Activated CD4-positive, alpha-beta T cell treated with anti-CD3 and anti-CD28 coated beads for 36 hours (primary cell): ENCODE measurements at regions not wholly inside any gene's neighbourhood (a gene's known extent, or its start where the extent isn't known, plus 50 kb on each side); places are given as distances from the start of the nearest gene placed in this dataset.

Source experiments
- ATAC-seq: fragments of 200-7000 bp; cut with Tn5 transposase; one replicate; pipeline ENCODE4 v1.10.0; 2021; ENCODE audit warnings: mild to moderate bottlenecking, moderate library complexity
- CTCF ChIA-PET: fragments of 350-600 bp; sonication (Branson Sonifier 250); formaldehyde crosslinking; loops from one replicate; lab custom pipeline; 2021; ENCODE audit warnings: antibody characterized with exemption; lab: Charles Lee
- POLR2A ChIA-PET: fragments of 350-600 bp; sonication (Branson Sonifier 250); formaldehyde crosslinking; loops from one replicate; lab custom pipeline; 2021; ENCODE audit warnings: antibody characterized with exemption, inconsistent platforms; lab: Charles Lee
- DNase-seq: peaks from one replicate; pipeline ENCODE4 v3.0.0-alpha.2; 2020
- H3K27ac Mint-ChIP-seq: one replicate; pipeline ENCODE4 v1.8.0; 2021; ENCODE audit warnings: mixed read lengths
- H3K27me3 Mint-ChIP-seq: one replicate; pipeline ENCODE4 v1.8.0; 2021; ENCODE audit warnings: mixed read lengths
- H3K36me3 Mint-ChIP-seq: one replicate; pipeline ENCODE4 v1.8.0; 2021; ENCODE audit warnings: low read depth, mixed read lengths
- H3K4me1 Mint-ChIP-seq: one replicate; pipeline ENCODE4 v1.8.0; 2021; ENCODE audit warnings: mixed read lengths
- H3K4me3 Mint-ChIP-seq: one replicate; pipeline ENCODE4 v1.8.0; 2021; ENCODE audit warnings: mild to moderate bottlenecking, moderate library complexity, mixed read lengths
- H3K9me3 Mint-ChIP-seq: one replicate; pipeline ENCODE4 v1.8.0; 2021; ENCODE audit warnings: low read depth, mixed read lengths
- intact Hi-C, 2 experiments: fragments of 100-400 bp; cut with DNase I in 1 of 2; cut with micrococcal nuclease in 1 of 2; formaldehyde crosslinking; loops; one replicate each; pipeline versions ENCODE4 v1.14.2 to v1.15.1; 2022 to 2024; cut with DNase I, micrococcal nuclease

DNA sequence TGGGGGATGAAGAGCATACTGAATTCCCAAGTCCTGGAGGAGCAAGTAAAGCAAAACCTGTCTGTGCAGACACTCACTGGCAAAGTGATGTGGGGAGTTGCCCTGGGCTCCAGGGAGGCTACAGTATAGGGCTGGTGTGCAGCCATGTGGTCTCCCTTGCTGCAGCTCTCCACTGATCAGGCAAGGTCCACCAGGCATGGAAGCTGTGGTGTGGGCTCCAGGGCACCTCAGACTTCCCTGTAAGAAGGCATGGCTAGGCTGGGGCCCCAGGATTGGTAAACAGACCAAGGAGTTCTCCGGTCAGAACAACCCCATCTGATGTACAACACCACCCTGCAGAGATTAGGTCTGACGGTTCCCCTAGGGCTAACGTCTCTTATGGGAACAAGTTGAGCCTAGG is 241.9 kb upstream of the NDST4 start:
- Mint-ChIP-seq H3K4me1 (no peaks in the 10 kb centered on the region), H3K27me3 (no peaks in the 10 kb centered on the region), H3K9me3 (peaks cover 16% of the 10 kb centered on the region), H3K27ac (no peak overlapping the region), H3K4me3 (no peak overlapping the region), H3K36me3 (peaks cover 3% of the 10 kb centered on the region)
- intact Hi-C loops = no loop called here
- DNase-seq (no peak), ATAC-seq (no peak)
- ChIA-PET CTCF (no interaction called here), POLR2A (no interaction called here)

GRCh38 chr4:115353370-115353769 is 239.9 kb upstream of the NDST4 start:
- Mint-ChIP-seq H3K27me3 (no peaks in the 10 kb centered on the region), H3K36me3 (peaks cover 3% of the 10 kb centered on the region), H3K9me3 (peaks cover 16% of the 10 kb centered on the region), H3K27ac (no peak overlapping the region), H3K4me3 (no peak overlapping the region), H3K4me1 (no peaks in the 10 kb centered on the region)
- DNase-seq = no peak
- ChIA-PET POLR2A (no interaction called here), CTCF (no interaction called here)
- intact Hi-C loops = no loop called here
- no peak for ATAC-seq

GRCh38 chr4:115343171-115343570 is 229.8 kb upstream of the NDST4 start:
- no peak overlapping the region for H3K4me3 Mint-ChIP-seq
- intact Hi-C loops = no loop called here
- H3K9me3 Mint-ChIP-seq = no peaks in the 10 kb centered on the region
- CTCF ChIA-PET = no interaction called here
- H3K36me3 Mint-ChIP-seq = no peaks in the 10 kb centered on the region
- DNase-seq (no peak), ATAC-seq (no peak)
- no peaks in the 10 kb centered on the region for H3K4me1 Mint-ChIP-seq
- H3K27ac Mint-ChIP-seq = no peak overlapping the region
- POLR2A ChIA-PET = no interaction called here
- H3K27me3 Mint-ChIP-seq = no peaks in the 10 kb centered on the region

- Mint-ChIP-seq H3K27ac (no peak overlapping the region), H3K27me3 (no peaks in the 10 kb centered on the region), H3K36me3 (no peaks in the 10 kb centered on the region), H3K4me3 (no peak overlapping the region), H3K4me1 (no peaks in the 10 kb centered on the region), H3K9me3 (no peaks in the 10 kb centered on the region)
- ChIA-PET POLR2A (interaction anchor here (0.7 kb wide), 1 partner anchor 425 kb away, joined by 3 read pairs; no protein-coding TSS in a partner anchor), CTCF (no interaction called here)
- ATAC-seq (no peak), DNase-seq (no peak)
- intact Hi-C loops = no loop called here
These were observed 221.5 kb upstream of the NDST4 start for GRCh38 chr4:115334736-115335411.

GRCh38 chr4:115332078-115332477 is 218.7 kb upstream of the NDST4 start:
- Mint-ChIP-seq H3K4me3 (no peak overlapping the region), H3K27me3 (no peaks in the 10 kb centered on the region), H3K4me1 (no peaks in the 10 kb centered on the region), H3K36me3 (no peaks in the 10 kb centered on the region), H3K27ac (no peak overlapping the region), H3K9me3 (no peaks in the 10 kb centered on the region)
- ATAC-seq (no peak), DNase-seq (no peak)
- intact Hi-C loops = no loop called here
- POLR2A ChIA-PET = no interaction called here
- CTCF ChIA-PET = no interaction called here

GRCh38 chr4:115331241-115331640 is 217.8 kb upstream of the NDST4 start:
- H3K27ac Mint-ChIP-seq = no peak overlapping the region
- no peak overlapping the region for H3K4me3 Mint-ChIP-seq
- H3K36me3 Mint-ChIP-seq = no peaks in the 10 kb centered on the region
- no peak for ATAC-seq
- intact Hi-C loops = no loop called here
- H3K27me3 Mint-ChIP-seq = no peaks in the 10 kb centered on the region
- H3K4me1 Mint-ChIP-seq = no peaks in the 10 kb centered on the region
- ChIA-PET CTCF (no interaction called here), POLR2A (no interaction called here)
- H3K9me3 Mint-ChIP-seq = no peaks in the 10 kb centered on the region
- DNase-seq = no peak

GRCh38 chr4:115325836-115326235 is 212.4 kb upstream of the NDST4 start:
- Mint-ChIP-seq H3K9me3 (no peaks in the 10 kb centered on the region), H3K36me3 (no peaks in the 10 kb centered on the region), H3K27me3 (no peaks in the 10 kb centered on the region), H3K27ac (no peak overlapping the region), H3K4me3 (no peak overlapping the region), H3K4me1 (no peaks in the 10 kb centered on the region)
- intact Hi-C loops = no loop called here
- ChIA-PET POLR2A (no interaction called here), CTCF (no interaction called here)
- ATAC-seq = no peak
- DNase-seq = no peak

DNA sequence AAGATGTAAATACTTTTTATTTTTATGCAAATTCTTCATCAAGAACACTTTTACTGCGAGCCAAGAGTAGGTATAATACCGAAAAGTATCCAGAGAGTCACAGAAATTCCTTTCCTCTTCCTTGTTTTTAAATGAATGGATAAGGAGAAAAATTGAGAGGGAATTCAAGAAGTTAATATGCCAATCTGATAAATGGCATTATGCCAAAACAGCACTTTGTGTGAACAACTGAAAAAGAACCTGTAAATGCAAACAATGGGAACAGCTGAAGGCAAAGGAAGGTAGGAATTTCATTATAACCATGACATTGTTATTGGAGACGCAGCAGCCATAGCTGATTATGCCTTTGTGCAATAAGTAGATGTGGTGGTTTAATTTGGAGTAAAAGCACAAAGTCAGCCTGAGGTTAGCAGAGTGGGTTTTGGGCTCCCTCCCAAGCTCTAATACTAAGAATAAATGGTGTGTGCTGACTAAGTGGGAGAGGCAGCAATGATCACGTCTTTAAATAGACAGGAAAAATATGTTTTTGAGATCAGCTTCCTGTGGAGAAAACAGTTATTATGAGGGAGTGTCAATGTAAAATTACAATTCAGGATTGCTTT is 209.8 kb upstream of the NDST4 start:
- Mint-ChIP-seq H3K36me3 (no peaks in the 10 kb centered on the region), H3K9me3 (no peaks in the 10 kb centered on the region), H3K4me3 (no peak overlapping the region), H3K27me3 (no peaks in the 10 kb centered on the region), H3K27ac (no peak overlapping the region), H3K4me1 (no peaks in the 10 kb centered on the region)
- ATAC-seq (no peak), DNase-seq (no peak)
- ChIA-PET POLR2A (no interaction called here), CTCF (no interaction called here)
- intact Hi-C loops = no loop called here

DNA sequence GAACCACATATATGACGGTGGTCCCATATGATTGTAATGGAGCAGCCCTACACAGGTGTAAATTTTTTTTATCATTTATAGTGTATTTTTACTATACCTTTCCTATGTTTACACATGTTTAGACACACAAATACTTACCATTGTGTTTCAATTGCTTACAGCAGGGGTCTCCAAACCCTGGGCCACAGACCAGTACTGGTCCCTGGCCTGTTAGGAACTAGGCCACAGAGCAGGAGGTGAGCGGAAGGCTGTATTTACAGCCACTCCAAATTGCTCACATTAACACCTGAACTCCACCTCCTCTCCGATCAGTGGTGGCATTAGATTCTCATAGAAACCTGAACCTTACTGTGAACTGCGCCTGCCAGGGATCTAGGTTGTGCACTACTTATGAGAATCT is 201.8 kb upstream of the NDST4 start:
- H3K4me1 Mint-ChIP-seq = no peaks in the 10 kb centered on the region
- POLR2A ChIA-PET = no interaction called here
- no peak for ATAC-seq

DNA sequence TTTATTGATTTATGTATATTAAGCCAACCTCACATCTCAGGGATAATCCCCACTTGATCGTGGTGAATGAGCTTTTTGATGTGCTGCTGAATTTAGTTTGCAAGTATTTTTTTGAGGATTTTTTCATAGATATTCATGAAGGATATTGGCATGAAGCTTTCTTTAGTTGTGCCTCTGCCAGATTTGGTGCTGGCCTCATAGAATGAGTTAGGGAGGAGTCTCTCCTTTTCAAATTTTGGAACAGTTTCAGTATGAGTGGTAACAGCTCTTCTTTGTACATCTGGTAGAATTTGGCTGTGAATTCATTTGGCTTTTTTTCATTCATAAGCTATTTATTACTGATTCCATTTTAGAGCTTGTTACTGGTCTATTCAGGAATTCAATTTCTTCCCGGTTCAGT is 197.2 kb upstream of the NDST4 start:
- CTCF ChIA-PET = interaction anchor here (1.5 kb wide), 1 partner anchor 9 kb away, joined by 4 read pairs; no protein-coding TSS in a partner anchor
- H3K9me3 Mint-ChIP-seq = no peaks in the 10 kb centered on the region
- H3K27me3 Mint-ChIP-seq = no peaks in the 10 kb centered on the region
- ATAC-seq (no peak), DNase-seq (no peak)
- intact Hi-C loops = no loop called here
- H3K27ac Mint-ChIP-seq = no peak overlapping the region
- H3K4me1 Mint-ChIP-seq = no peaks in the 10 kb centered on the region
- H3K36me3 Mint-ChIP-seq = no peaks in the 10 kb centered on the region
- H3K4me3 Mint-ChIP-seq = no peak overlapping the region
- POLR2A ChIA-PET = no interaction called here

More for the DNA sequence above, 201.8 kb upstream of the NDST4 start:
- intact Hi-C loops = no loop called here
- Mint-ChIP-seq H3K9me3 (no peaks in the 10 kb centered on the region), H3K27ac (no peak overlapping the region), H3K36me3 (no peaks in the 10 kb centered on the region), H3K27me3 (no peaks in the 10 kb centered on the region), H3K4me3 (no peak overlapping the region)
- CTCF ChIA-PET = interaction anchor here (0.6 kb wide), 1 partner anchor 12 kb away, joined by 4 read pairs; no protein-coding TSS in a partner anchor
- no peak for DNase-seq

GRCh38 chr4:115294717-115295116 is 181.3 kb upstream of the NDST4 start:
- no peaks in the 10 kb centered on the region for H3K4me1 Mint-ChIP-seq
- no peaks in the 10 kb centered on the region for H3K27me3 Mint-ChIP-seq
- ChIA-PET POLR2A (no interaction called here), CTCF (no interaction called here)
- H3K4me3 Mint-ChIP-seq = no peak overlapping the region
- H3K36me3 Mint-ChIP-seq = no peaks in the 10 kb centered on the region
- no peak for DNase-seq
- H3K27ac Mint-ChIP-seq = no peak overlapping the region
- H3K9me3 Mint-ChIP-seq = no peaks in the 10 kb centered on the region
- ATAC-seq = no peak
- intact Hi-C loops = no loop called here

GRCh38 chr4:115293093-115293462 is 179.7 kb upstream of the NDST4 start:
- no peaks in the 10 kb centered on the region for H3K9me3 Mint-ChIP-seq
- no peak overlapping the region for H3K4me3 Mint-ChIP-seq
- ATAC-seq (no peak), DNase-seq (no peak)
- CTCF ChIA-PET = no interaction called here
- no peaks in the 10 kb centered on the region for H3K36me3 Mint-ChIP-seq
- no peak overlapping the region for H3K27ac Mint-ChIP-seq
- no peaks in the 10 kb centered on the region for H3K27me3 Mint-ChIP-seq
- POLR2A ChIA-PET = no interaction called here
- intact Hi-C loops = no loop called here
- no peaks in the 10 kb centered on the region for H3K4me1 Mint-ChIP-seq
